GM21717 (cell line): ENCODE measurements at regions not wholly inside any gene's neighbourhood (a gene's known extent, or its start where the extent isn't known, plus 50 kb on each side); places are given as distances from the start of the nearest gene placed in this dataset.

Experiments
- ATAC-seq: cut with Tn5 transposase; IDR thresholded peaks from one replicate; pipeline ENCODE4 v1.9.1; 2021; ENCODE audit warnings: mild to moderate bottlenecking, moderate library complexity; ENCODE audit not compliant: unreplicated experiment

GRCh38 chr6:168979254-168979653 is 274.4 kb downstream of the THBS2 start:
- ATAC-seq = no peak

GRCh38 chr6:168972128-168972527 is 281.5 kb downstream of the THBS2 start:
- ATAC-seq = no peak

GRCh38 chr6:168971549-168971948 is 282.1 kb downstream of the THBS2 start:
- ATAC-seq = no peak

- ATAC-seq = no peak
Measured at GRCh38 chr6:168968801-168969200, 284.8 kb downstream of the THBS2 start.

GRCh38 chr6:168968228-168968627 is 285.4 kb downstream of the THBS2 start:
- no peak for ATAC-seq

GRCh38 chr6:168967281-168967925 is 286.2 kb downstream of the THBS2 start:
- ATAC-seq = no peak

- no peak for ATAC-seq
Measured at GRCh38 chr6:168964138-168964835, 289.4 kb downstream of the THBS2 start.

- ATAC-seq = no peak
Measured at GRCh38 chr6:168962886-168963285, 290.8 kb downstream of the THBS2 start.

GRCh38 chr6:168961264-168961656 is 292.4 kb downstream of the THBS2 start:
- ATAC-seq = no peak

GRCh38 chr6:168960551-168961263 is 292.9 kb downstream of the THBS2 start:
- ATAC-seq = no peak

- no peak for ATAC-seq
Measured at GRCh38 chr6:168959696-168960095, 293.9 kb downstream of the THBS2 start.

GRCh38 chr6:168956884-168957730 is 296.5 kb downstream of the THBS2 start:
- peak; percentile 79 for ATAC-seq

GRCh38 chr6:168956141-168956838 is 297.4 kb downstream of the THBS2 start:
- ATAC-seq = no peak

GRCh38 chr6:168953461-168953860 is 300.2 kb downstream of the THBS2 start:
- no peak for ATAC-seq

GRCh38 chr6:168951217-168951616 is 302.4 kb downstream of the THBS2 start:
- no peak for ATAC-seq

- ATAC-seq = no peak
Measured at GRCh38 chr6:168950858-168951214, 302.8 kb downstream of the THBS2 start.

GRCh38 chr6:168949981-168950857 is 303.4 kb downstream of the THBS2 start:
- ATAC-seq = no peak

- ATAC-seq = no peak
Measured at GRCh38 chr6:168948990-168949531, 304.6 kb downstream of the THBS2 start.

GRCh38 chr6:168948002-168948401 is 305.6 kb downstream of the THBS2 start:
- ATAC-seq = no peak
